ENCODE measurements at regions not wholly inside any gene's neighbourhood (a gene's known extent, or its start where the extent isn't known, plus 50 kb on each side); places are given as distances from the start of the nearest gene placed in this dataset.
"Not testable (repeated sequence)": the region's sequence is repeated elsewhere in the genome, so short reads cannot be mapped to it uniquely, and the experiment has no call there.

DNA sequence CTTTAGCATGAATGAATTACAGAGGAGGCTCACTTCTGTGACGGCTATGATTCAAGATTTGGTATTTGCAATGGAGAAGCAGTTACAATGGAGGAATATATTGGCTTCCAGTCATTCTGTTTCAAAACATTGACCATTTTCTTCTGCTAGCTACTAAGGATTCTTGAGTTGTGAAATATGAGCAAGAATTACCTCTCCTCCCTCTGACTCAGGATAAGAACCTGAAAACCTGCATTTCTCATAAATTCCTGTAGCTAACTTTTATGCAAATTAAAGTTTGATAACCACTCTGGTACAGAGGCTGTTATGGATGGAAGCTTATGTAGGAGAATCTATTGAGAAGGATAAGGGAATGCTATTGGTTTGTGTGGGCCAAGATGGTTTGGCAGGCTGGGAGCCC, 84.1 kb upstream of the MYRIP start:
- intact Hi-C loops (cut with DNase I): loop anchor here in 4 of 10 donors (2.0 to 10.0 kb wide), 2 partner anchors 259 to 453 kb away; no protein-coding TSS in a partner anchor
- TF ChIP-seq, protein P1, sequence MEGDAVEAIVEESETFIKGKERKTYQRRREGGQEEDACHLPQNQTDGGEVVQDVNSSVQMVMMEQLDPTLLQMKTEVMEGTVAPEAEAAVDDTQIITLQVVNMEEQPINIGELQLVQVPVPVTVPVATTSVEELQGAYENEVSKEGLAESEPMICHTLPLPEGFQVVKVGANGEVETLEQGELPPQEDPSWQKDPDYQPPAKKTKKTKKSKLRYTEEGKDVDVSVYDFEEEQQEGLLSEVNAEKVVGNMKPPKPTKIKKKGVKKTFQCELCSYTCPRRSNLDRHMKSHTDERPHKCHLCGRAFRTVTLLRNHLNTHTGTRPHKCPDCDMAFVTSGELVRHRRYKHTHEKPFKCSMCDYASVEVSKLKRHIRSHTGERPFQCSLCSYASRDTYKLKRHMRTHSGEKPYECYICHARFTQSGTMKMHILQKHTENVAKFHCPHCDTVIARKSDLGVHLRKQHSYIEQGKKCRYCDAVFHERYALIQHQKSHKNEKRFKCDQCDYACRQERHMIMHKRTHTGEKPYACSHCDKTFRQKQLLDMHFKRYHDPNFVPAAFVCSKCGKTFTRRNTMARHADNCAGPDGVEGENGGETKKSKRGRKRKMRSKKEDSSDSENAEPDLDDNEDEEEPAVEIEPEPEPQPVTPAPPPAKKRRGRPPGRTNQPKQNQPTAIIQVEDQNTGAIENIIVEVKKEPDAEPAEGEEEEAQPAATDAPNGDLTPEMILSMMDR (IDR thresholded peaks at IDR 0.05): no peak
- 91 to 97% (median 93%) methylated on average over 1 of the region's 1 CpG for WGBS, 4 donors

DNA sequence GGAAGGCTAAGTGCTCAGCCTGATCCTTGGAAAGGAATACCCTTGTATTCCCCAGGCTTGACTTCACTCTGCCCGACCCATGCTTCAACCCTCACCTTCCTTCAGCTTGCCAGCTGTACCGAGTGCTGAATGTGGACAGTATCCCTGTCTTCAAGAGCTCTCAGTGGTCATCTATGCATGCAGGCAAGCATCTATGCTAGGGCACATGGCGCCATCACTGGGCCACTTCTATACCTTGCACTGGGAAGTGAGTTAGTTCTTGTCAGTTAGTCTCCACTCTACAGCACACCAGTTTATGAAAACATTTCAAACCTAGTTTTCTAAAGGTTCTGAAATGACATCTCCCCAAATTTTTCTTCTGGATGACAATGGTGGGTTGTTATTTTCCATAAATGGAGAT, 82.0 kb upstream of the MYRIP start:
- Histone ChIP-seq H3K27me3 (peaks cover 0 to 3% (median 0%) of the 10 kb centered on the region in 9 donors), H3K9me3 (no peaks in the 10 kb centered on the region), H3K4me1 (no peaks in the 10 kb centered on the region), H3K27ac (no peak overlapping the region), H3K4me3 (no peak overlapping the region), H3K36me3 (no peaks in the 10 kb centered on the region)
- ATAC-seq: no peak
- intact Hi-C loops (cut with DNase I): loop anchor here in 1 of 10 donors (10.0 kb wide), 1 partner anchor 257 kb away; no protein-coding TSS in a partner anchor
- no peak for DNase-seq
- TF ChIP-seq POLR2A (IDR thresholded peaks at IDR 0.05): no peak
- WGBS, 4 donors: 59 to 80% (median 69%) methylated on average over 3 of the region's 3 CpGs

More for the DNA sequence above, 84.1 kb upstream of the MYRIP start:
- no peak for ATAC-seq
- Histone ChIP-seq H3K27me3 (peaks cover 0 to 3% (median 0%) of the 10 kb centered on the region in 9 donors), H3K36me3 (no peaks in the 10 kb centered on the region), H3K4me3 (no peak overlapping the region), H3K4me1 (no peaks in the 10 kb centered on the region), H3K9me3 (no peaks in the 10 kb centered on the region), H3K27ac (no peak overlapping the region)
- DNase-seq: no peak

- no peaks in the 10 kb centered on the region for H3K27me3 ChIP-seq
- DNase-seq: no peak
- no peaks in the 10 kb centered on the region for H3K9me3 ChIP-seq
- no peak overlapping the region for H3K27ac ChIP-seq
- TF ChIP-seq, protein P1 (IDR thresholded peaks at IDR 0.05): no peak
- no peak for TF ChIP-seq POLR2A (IDR thresholded peaks at IDR 0.05)
- no peak overlapping the region for H3K4me3 ChIP-seq
- WGBS, 4 donors: 92 to 94% (median 93%) methylated on average over 3 of the region's 3 CpGs
- ATAC-seq: no peak
- H3K36me3 ChIP-seq: no peaks in the 10 kb centered on the region
- H3K4me1 ChIP-seq: no peaks in the 10 kb centered on the region
- intact Hi-C loops (cut with DNase I): no loop called here
Measured at GRCh38 chr3:39733804-39734203, 75.6 kb upstream of the MYRIP start.

- H3K4me1 ChIP-seq; H3K4me3 ChIP-seq; intact Hi-C loops (cut with DNase I); ATAC-seq; H3K27ac ChIP-seq; DNase-seq; H3K27me3 ChIP-seq; H3K36me3 ChIP-seq: not testable (repeated sequence)
- peaks cover 0 to 22% (median 0%) of the 10 kb centered on the region in 12 donors for H3K9me3 ChIP-seq
- WGBS, 4 donors: 49 to 74% (median 68%) methylated on average over 1 of the region's 1 CpG
Measured at GRCh38 chr3:39739658-39740057, 69.8 kb upstream of the MYRIP start.

DNA sequence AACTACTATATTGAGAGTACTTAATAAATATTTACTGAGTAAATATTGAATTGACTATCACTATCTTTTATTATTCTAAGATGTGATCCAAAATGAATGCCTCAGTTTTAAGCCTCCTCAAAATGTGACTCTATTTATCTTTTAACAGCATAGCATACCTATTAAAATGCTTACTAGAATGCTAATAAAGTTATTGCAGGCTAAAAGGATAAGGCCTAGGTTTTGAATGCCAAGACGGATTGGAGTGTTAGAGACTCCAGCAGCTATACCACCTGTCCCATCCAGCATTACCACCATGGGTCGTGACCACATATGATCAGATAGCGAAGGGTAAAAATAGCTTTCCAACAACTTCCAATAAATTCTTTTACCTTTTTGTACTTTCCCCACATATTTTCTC, 64.7 kb upstream of the MYRIP start:
- Histone ChIP-seq H3K27ac (no peak overlapping the region), H3K4me1 (no peaks in the 10 kb centered on the region), H3K4me3 (no peak overlapping the region), H3K9me3 (peaks cover 0 to 14% (median 0%) of the 10 kb centered on the region in 12 donors), H3K27me3 (no peaks in the 10 kb centered on the region), H3K36me3 (no peaks in the 10 kb centered on the region)
- intact Hi-C loops (cut with DNase I): no loop called here
- no peak for ATAC-seq
- 83 to 89% (median 88%) methylated on average over 3 of the region's 3 CpGs for WGBS, 4 donors
- DNase-seq: no peak
- no peak for TF ChIP-seq POLR2A (IDR thresholded peaks at IDR 0.05)
- TF ChIP-seq, protein P1 (IDR thresholded peaks at IDR 0.05): no peak

Measured in heart left ventricle (tissue), 16 donors.